GM13976 (cell line): ENCODE measurements at regions not wholly inside any gene's neighbourhood (a gene's known extent, or its start where the extent isn't known, plus 50 kb on each side); places are given as distances from the start of the nearest gene placed in this dataset.

Experiments
- DNase-seq: peaks from one replicate; pipeline ENCODE4 v3.0.0; 2012; ENCODE audit warnings: low spot score
- CTCF ChIP-seq: IDR thresholded peaks from 2 replicates; pipeline ENCODE4 v1.5.1; 2012; ENCODE audit warnings: borderline replicate concordance, mild to moderate bottlenecking; ENCODE audit not compliant: insufficient read depth; ENCODE audit errors: extremely low read depth, missing control alignments, control extremely low read depth
- in situ Hi-C: fragments of 300-500 bp; cut with MboI; formaldehyde crosslinking; loops from one replicate; pipeline ENCODE4 v1.12.0; 2022; ENCODE audit warnings: low sequenced_read_pairs, mixed read lengths, inconsistent platforms; ENCODE audit not compliant: unreplicated experiment

- in situ Hi-C loops, result no loop called here
- no peak for TF ChIP-seq CTCF
- no peak for DNase-seq
Measured at GRCh38 chr9:96167011-96167410, 135.0 kb downstream of the HSD17B3 start.

DNA sequence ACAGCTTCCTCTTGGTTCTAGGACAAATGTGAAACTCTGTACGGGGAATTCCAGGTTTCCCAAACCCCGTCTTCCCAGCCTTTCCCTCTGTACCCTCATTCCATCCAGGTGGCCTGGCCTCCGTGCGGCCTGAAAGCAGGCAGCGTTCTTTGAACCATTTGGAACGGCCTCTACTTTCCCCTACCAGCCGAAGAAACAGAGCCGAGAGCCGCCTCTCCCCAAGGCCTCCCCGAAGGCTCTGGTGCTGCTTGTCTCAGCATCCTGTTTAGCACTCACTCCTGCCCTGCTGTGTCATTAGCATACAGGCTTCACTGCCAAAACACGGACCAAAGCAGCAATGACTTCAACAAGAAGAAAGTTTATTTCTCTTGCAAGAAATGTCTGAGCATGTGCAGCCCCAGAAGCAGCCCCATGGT is 137.7 kb downstream of the HSD17B3 start:
- no peak for TF ChIP-seq CTCF
- in situ Hi-C loops, result no loop called here
- no peak for DNase-seq

DNA sequence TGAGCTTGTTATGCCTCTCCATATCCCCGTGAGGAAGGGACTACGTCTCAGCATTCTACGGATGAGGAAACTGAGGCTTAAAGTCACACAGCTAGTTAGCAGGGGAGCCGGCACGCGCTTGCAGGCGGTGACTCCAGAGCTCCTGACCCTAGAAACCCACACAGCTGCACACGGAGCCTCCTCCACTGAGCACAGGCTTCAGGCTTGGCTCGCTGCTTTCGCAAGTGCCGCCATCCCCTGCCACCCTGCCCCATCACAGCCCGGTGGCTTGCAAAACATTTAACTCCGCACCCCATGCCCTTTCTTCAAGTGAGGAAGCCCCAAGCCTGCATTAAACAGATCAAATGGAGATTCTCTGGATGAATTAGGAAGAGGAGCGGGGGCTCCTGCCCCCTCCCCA is 138.3 kb downstream of the HSD17B3 start:
- DNase-seq, result no peak
- no peak for TF ChIP-seq CTCF
- in situ Hi-C loops, result no loop called here

DNA sequence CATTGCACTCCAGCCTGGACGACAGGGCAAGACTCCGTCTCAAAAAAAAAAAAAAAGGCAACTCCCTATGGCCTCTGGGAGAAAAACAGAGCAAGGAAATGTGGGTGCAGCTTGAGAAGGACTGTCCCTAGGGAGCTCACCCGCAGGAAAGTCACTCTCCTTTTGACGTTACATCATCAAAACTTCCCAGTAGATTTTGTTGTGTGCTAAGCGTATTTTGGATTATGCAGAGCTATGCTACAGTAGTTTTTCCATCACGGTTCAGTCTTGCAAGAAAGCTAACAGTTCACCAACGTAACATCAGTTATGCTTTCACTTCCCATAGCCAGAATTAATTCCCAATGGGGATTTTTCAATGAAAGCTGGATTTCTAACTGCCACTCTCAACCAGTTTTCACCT is 138.8 kb downstream of the HSD17B3 start:
- no peak for DNase-seq
- in situ Hi-C loops, result no loop called here
- no peak for TF ChIP-seq CTCF

DNA sequence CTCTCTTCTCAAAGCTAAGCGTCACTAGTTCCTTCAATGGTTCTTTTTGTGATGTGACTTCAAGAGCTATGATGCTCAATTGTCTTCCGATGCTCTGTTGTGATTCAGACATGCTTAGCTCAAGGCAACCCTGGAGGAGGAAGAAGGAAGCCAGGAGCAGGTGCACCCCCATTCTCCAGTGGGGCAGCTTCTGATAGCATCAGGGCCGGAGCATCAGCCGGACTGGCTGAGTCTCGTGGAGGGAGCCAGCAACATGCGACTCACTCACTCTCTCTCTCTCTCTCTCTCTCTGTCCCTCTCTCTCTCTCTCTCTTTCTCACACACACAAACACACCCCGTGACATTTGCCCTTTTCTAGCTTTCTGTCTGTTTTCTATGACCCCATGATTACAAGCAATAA is 140.2 kb downstream of the HSD17B3 start:
- in situ Hi-C loops, result no loop called here
- no peak for TF ChIP-seq CTCF
- no peak for DNase-seq

- no peak for TF ChIP-seq CTCF
- in situ Hi-C loops, result no loop called here
- DNase-seq, result no peak
Measured at GRCh38 chr9:96160866-96161265, 141.1 kb downstream of the HSD17B3 start.

DNA sequence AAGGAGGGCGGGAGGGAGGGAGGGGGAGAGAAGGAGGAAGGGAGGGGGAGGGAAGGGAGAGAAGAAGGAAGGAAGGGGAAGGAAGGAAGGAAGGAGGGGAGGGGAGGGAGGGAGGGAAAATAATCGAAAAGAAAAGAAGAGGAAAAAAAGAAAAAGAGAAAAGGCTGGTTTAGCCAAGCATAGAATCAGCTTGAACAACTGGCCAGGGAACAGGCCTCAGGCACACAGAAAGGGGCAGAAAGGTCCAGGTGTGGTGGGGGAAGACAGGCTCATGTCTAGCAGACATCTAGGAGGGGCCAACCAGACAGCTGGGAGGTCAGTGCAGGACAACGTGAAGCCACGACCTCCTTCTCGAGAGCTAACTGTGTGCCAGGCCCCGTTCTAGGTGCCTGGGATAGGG is 141.8 kb downstream of the HSD17B3 start:
- no peak for DNase-seq
- TF ChIP-seq CTCF, result no peak
- in situ Hi-C loops, result no loop called here
